ENCODE measurements at regions not wholly inside any gene's neighbourhood (a gene's known extent, or its start where the extent isn't known, plus 50 kb on each side); places are given as distances from the start of the nearest gene placed in this dataset.

GRCh38 chr20:19073584-19074218 is 138.7 kb upstream of the SLC24A3 start:
- Mint-ChIP-seq H3K4me1 (ENCODE audit: low read depth, unreplicated experiment) (no peaks in the 10 kb centered on the region), H3K9me3 (ENCODE audit: unreplicated experiment) (no peaks in the 10 kb centered on the region), H3K27me3 (ENCODE audit: unreplicated experiment) (no peaks in the 10 kb centered on the region), H3K27ac (ENCODE audit: unreplicated experiment) (no peak overlapping the region), H3K4me3 (ENCODE audit: unreplicated experiment) (no peak overlapping the region), H3K36me3 (ENCODE audit: unreplicated experiment) (peaks cover 4% of the 10 kb centered on the region)
- peak; percentile 51 for TF ChIP-seq CTCF (IDR thresholded peaks at IDR 0.05; ENCODE audit: partially characterized antibody, unreplicated experiment)
- DNase-seq = no peak

- no peaks in the 10 kb centered on the region for H3K9me3 Mint-ChIP-seq (ENCODE audit: unreplicated experiment)
- no peak overlapping the region for H3K4me3 Mint-ChIP-seq (ENCODE audit: unreplicated experiment)
- no peak for TF ChIP-seq CTCF (IDR thresholded peaks at IDR 0.05; ENCODE audit: partially characterized antibody, unreplicated experiment)
- H3K4me1 Mint-ChIP-seq (ENCODE audit: low read depth, unreplicated experiment) = no peaks in the 10 kb centered on the region
- H3K27me3 Mint-ChIP-seq (ENCODE audit: unreplicated experiment) = no peaks in the 10 kb centered on the region
- no peak overlapping the region for H3K27ac Mint-ChIP-seq (ENCODE audit: unreplicated experiment)
- DNase-seq = no peak
- peaks cover 4% of the 10 kb centered on the region for H3K36me3 Mint-ChIP-seq (ENCODE audit: unreplicated experiment)
Measured at GRCh38 chr20:19074356-19074755, 138.1 kb upstream of the SLC24A3 start.

GRCh38 chr20:19074828-19075516 is 137.5 kb upstream of the SLC24A3 start:
- no peak overlapping the region for H3K4me3 Mint-ChIP-seq (ENCODE audit: unreplicated experiment)
- H3K36me3 Mint-ChIP-seq (ENCODE audit: unreplicated experiment) = peaks cover 4% of the 10 kb centered on the region
- no peaks in the 10 kb centered on the region for H3K4me1 Mint-ChIP-seq (ENCODE audit: low read depth, unreplicated experiment)
- H3K27me3 Mint-ChIP-seq (ENCODE audit: unreplicated experiment) = no peaks in the 10 kb centered on the region
- no peaks in the 10 kb centered on the region for H3K9me3 Mint-ChIP-seq (ENCODE audit: unreplicated experiment)
- TF ChIP-seq CTCF (IDR thresholded peaks at IDR 0.05; ENCODE audit: partially characterized antibody, unreplicated experiment) = no peak
- H3K27ac Mint-ChIP-seq (ENCODE audit: unreplicated experiment) = no peak overlapping the region
- DNase-seq = no peak

GRCh38 chr20:19077370-19078220 is 134.8 kb upstream of the SLC24A3 start:
- Mint-ChIP-seq H3K27me3 (ENCODE audit: unreplicated experiment) (no peaks in the 10 kb centered on the region), H3K9me3 (ENCODE audit: unreplicated experiment) (peaks cover 3% of the 10 kb centered on the region), H3K36me3 (ENCODE audit: unreplicated experiment) (peaks cover 17% of the 10 kb centered on the region), H3K4me3 (ENCODE audit: unreplicated experiment) (no peak overlapping the region), H3K27ac (ENCODE audit: unreplicated experiment) (no peak overlapping the region), H3K4me1 (ENCODE audit: low read depth, unreplicated experiment) (no peaks in the 10 kb centered on the region)
- DNase-seq = no peak
- no peak for TF ChIP-seq CTCF (IDR thresholded peaks at IDR 0.05; ENCODE audit: partially characterized antibody, unreplicated experiment)

All from glutamatergic neuron (in vitro differentiated cells).